HG02970 (cell line): ENCODE measurements at regions not wholly inside any gene's neighbourhood (a gene's known extent, or its start where the extent isn't known, plus 50 kb on each side); places are given as distances from the start of the nearest gene placed in this dataset.
"Not testable (repeated sequence)": the region's sequence is repeated elsewhere in the genome, so short reads cannot be mapped to it uniquely, and the experiment has no call there.

ENCODE experiments used
- ATAC-seq: cut with Tn5 transposase; IDR thresholded peaks from one replicate; pipeline ENCODE4 v1.9.1; 2021; ENCODE audit warnings: mild to moderate bottlenecking, moderate library complexity, moderate number of reproducible peaks; ENCODE audit not compliant: unreplicated experiment, low FRiP score

- no peak for ATAC-seq
Observed at GRCh38 chr1:182331387-182331786, 60.2 kb downstream of the GLUL start.

- no peak for ATAC-seq
Observed at GRCh38 chr1:182330303-182330702, 61.3 kb downstream of the GLUL start.

GRCh38 chr1:182329471-182329870, 62.1 kb downstream of the GLUL start:
- no peak for ATAC-seq

- ATAC-seq, result no peak
Observed at GRCh38 chr1:182328591-182328990, 63.0 kb downstream of the GLUL start.

- ATAC-seq, result no peak
Observed at GRCh38 chr1:182325339-182325738, 66.3 kb downstream of the GLUL start.

GRCh38 chr1:182321532-182321931, 70.1 kb downstream of the GLUL start:
- ATAC-seq, result not testable (repeated sequence)

GRCh38 chr1:182317611-182318161, 73.9 kb downstream of the GLUL start:
- no peak for ATAC-seq

GRCh38 chr1:182316454-182316853, 75.1 kb downstream of the GLUL start:
- ATAC-seq, result not testable (repeated sequence)

GRCh38 chr1:182315167-182315556, 76.4 kb downstream of the GLUL start:
- ATAC-seq, result no peak

GRCh38 chr1:182309631-182310351, 81.8 kb downstream of the GLUL start:
- ATAC-seq, result no peak

GRCh38 chr1:182308826-182309225, 82.8 kb downstream of the GLUL start:
- ATAC-seq, result no peak

- ATAC-seq, result not testable (repeated sequence)
Observed at GRCh38 chr1:182307486-182307885, 84.1 kb downstream of the GLUL start.

- no peak for ATAC-seq
Observed at GRCh38 chr1:182305861-182306260, 85.7 kb downstream of the GLUL start.

GRCh38 chr1:182304627-182305026, 87.0 kb downstream of the GLUL start:
- ATAC-seq, result no peak

GRCh38 chr1:182304218-182304617, 87.4 kb downstream of the GLUL start:
- ATAC-seq, result no peak

GRCh38 chr1:182303778-182304177, 87.8 kb downstream of the GLUL start:
- no peak for ATAC-seq

- ATAC-seq, result no peak
Observed at GRCh38 chr1:182301467-182302198, 90.0 kb downstream of the GLUL start.

GRCh38 chr1:182301026-182301436, 90.6 kb downstream of the GLUL start:
- ATAC-seq, result no peak

GRCh38 chr1:182299728-182300616, 91.6 kb downstream of the GLUL start:
- ATAC-seq, result no peak

- not testable (repeated sequence) for ATAC-seq
Observed at GRCh38 chr1:182299054-182299727, 92.4 kb downstream of the GLUL start.
